Spleen (tissue), 11 donors: ENCODE measurements at regions not wholly inside any gene's neighbourhood (a gene's known extent, or its start where the extent isn't known, plus 50 kb on each side); places are given as distances from the start of the nearest gene placed in this dataset.

ENCODE experiments used
- DNase-seq: peaks from one replicate; pipeline ENCODE4 v3.0.0-alpha.2; 2020
- H3K27ac ChIP-seq, 8 donors: fragments of 200-600 bp; sonication (generic) in 7 of 8; 1 replicate in 4 of 8; 2 replicates in 4 of 8; pipeline versions ENCODE4 v1.5.0 to v1.8.0; 2016 to 2021; ENCODE audit warnings: inconsistent platforms in 4 of 8, mild to moderate bottlenecking in 4 of 8, moderate library complexity in 1 of 8
- H3K27me3 ChIP-seq, 7 donors: fragments of 200-600 bp; sonication (generic) in 6 of 7; replicated peaks in 1 of 7; 1 replicate in 4 of 7; 2 replicates in 3 of 7; pipeline versions ENCODE4 v1.5.0 to v1.8.0; 2016 to 2021; ENCODE audit warnings: inconsistent platforms in 3 of 7, mild to moderate bottlenecking in 1 of 7
- H3K36me3 ChIP-seq, 6 donors: fragments of 200-600 bp; sonication (generic) in 5 of 6; 1 replicate in 4 of 6; 2 replicates in 2 of 6; pipeline versions ENCODE4 v1.5.0 to v1.8.0; 2016 to 2021; ENCODE audit warnings: inconsistent platforms in 2 of 6
- H3K4me1 ChIP-seq, 6 donors: fragments of 200-600 bp; sonication (generic) in 5 of 6; 1 replicate in 3 of 6; 2 replicates in 3 of 6; pipeline versions ENCODE4 v1.5.0 to v1.8.0; 2016 to 2021; ENCODE audit warnings: inconsistent platforms in 3 of 6
- H3K4me3 ChIP-seq, 8 donors: fragments of 200-600 bp; sonication (generic) in 7 of 8; 1 replicate in 4 of 8; 2 replicates in 4 of 8; pipeline versions ENCODE4 v1.5.0 to v1.8.0; 2016 to 2021; ENCODE audit warnings: inconsistent platforms in 4 of 8, mild to moderate bottlenecking in 4 of 8, moderate library complexity in 2 of 8
- H3K9me3 ChIP-seq, 8 donors: fragments of 200-600 bp; sonication (generic) in 7 of 8; 1 replicate in 4 of 8; 2 replicates in 4 of 8; pipeline versions ENCODE4 v1.5.0 to v1.8.0; 2016 to 2021; ENCODE audit warnings: inconsistent platforms in 4 of 8
- CTCF ChIP-seq, 11 experiments: fragments of 200-600 bp in 7 of 11; fragments of 450-650 bp in 4 of 11; sonication (generic) in 4 of 11; IDR thresholded peaks in 8 of 11; conservative IDR thresholded peaks in 3 of 11; 1 replicate in 7 of 11; 2 replicates in 4 of 11; pipeline versions ENCODE4 v1.4.0 to v1.8.0; 2016 to 2021; ENCODE audit warnings: antibody characterized with exemption in 11 of 11, inconsistent platforms in 4 of 11, mild to moderate bottlenecking in 1 of 11
- POLR2A ChIP-seq, 3 donors: fragments of 450-650 bp; IDR thresholded peaks; one replicate each; pipeline ENCODE4 v1.5.1; 2017; ENCODE audit warnings: antibody characterized with exemption in 3 of 3, mild to moderate bottlenecking in 1 of 3
- POLR2AphosphoS5 ChIP-seq, 3 donors: sonication (generic); formaldehyde crosslinking; IDR thresholded peaks; one replicate each; pipeline ENCODE4 v1.5.1; 2017; ENCODE audit warnings: antibody characterized with exemption in 3 of 3
- WGBS, 5 donors: extraction: QIAGEN DNeasy Blood & Tissue Kit in 3 of 5; methylation state at CpG; one replicate each; pipeline versions ENCODE4 v1.1.5 to v1.1.7; 2013 to 2018; 5-methylcytosine and 5-hydroxymethylcytosine counted together
- intact Hi-C: fragments of 100-400 bp; cut with DNase I; formaldehyde crosslinking; loops from one replicate; pipeline ENCODE4 v1.15.0; 2023; ENCODE audit warnings: low total_unique reads
- donor health status: healthy with polysubstance abuse.
- donor health status: DM: no; HTN: no; CAD: no; lungs with moderate emphysema.
- donor health status: DM: no; HTN: no; CAD: no.
- donor health status: Bipolar disorder and iron deficiency.
- donor health status: healthy.
- donor health status: DM: no; HTN: no; CAD: no.
- donor health status: DM: yes; HTN: yes; CAD: no.

- Histone ChIP-seq H3K9me3 (peaks cover 0 to 36% (median 28%) of the 10 kb centered on the region in 8 donors), H3K4me1 (no peaks in the 10 kb centered on the region), H3K36me3 (no peaks in the 10 kb centered on the region), H3K27me3 (no peaks in the 10 kb centered on the region), H3K27ac (no peak overlapping the region), H3K4me3 (no peak overlapping the region)
- 77 to 97% (median 82%) methylated on average over 2 of the region's 2 CpGs for WGBS, 5 donors
- no peak for DNase-seq
- intact Hi-C loops: no loop called here
- TF ChIP-seq CTCF (IDR thresholded peaks at IDR 0.05 in 8 of 11, conservative IDR thresholded peaks at IDR 0.05 in 3 of 11): no peak
- TF ChIP-seq POLR2A (IDR thresholded peaks at IDR 0.05): no peak
- no peak for TF ChIP-seq POLR2AphosphoS5 (IDR thresholded peaks at IDR 0.05)
These were observed 274.3 kb downstream of the TJP1 start for GRCh38 chr15:29548006-29548405.

GRCh38 chr15:29544513-29545128 lies 275.0 kb upstream of the NSMCE3 start:
- Histone ChIP-seq H3K4me1 (no peaks in the 10 kb centered on the region), H3K4me3 (no peak overlapping the region), H3K27ac (no peak overlapping the region), H3K27me3 (peaks cover 0 to 3% (median 0%) of the 10 kb centered on the region in 7 donors), H3K36me3 (no peaks in the 10 kb centered on the region), H3K9me3 (peaks cover 0 to 36% (median 28%) of the 10 kb centered on the region in 8 donors)
- no peak for DNase-seq
- WGBS, 5 donors: 46 to 83% (median 66%) methylated on average over 7 of the region's 7 CpGs
- TF ChIP-seq POLR2A (IDR thresholded peaks at IDR 0.05): no peak
- no peak for TF ChIP-seq POLR2AphosphoS5 (IDR thresholded peaks at IDR 0.05)
- no peak for TF ChIP-seq CTCF (IDR thresholded peaks at IDR 0.05 in 8 of 11, conservative IDR thresholded peaks at IDR 0.05 in 3 of 11)
- intact Hi-C loops: no loop called here

GRCh38 chr15:29542994-29543393 lies 273.4 kb upstream of the NSMCE3 start:
- Histone ChIP-seq H3K36me3 (no peaks in the 10 kb centered on the region), H3K9me3 (peaks cover 0 to 33% (median 28%) of the 10 kb centered on the region in 8 donors), H3K4me3 (no peak overlapping the region), H3K27me3 (peaks cover 0 to 7% (median 0%) of the 10 kb centered on the region in 7 donors), H3K27ac (no peak overlapping the region), H3K4me1 (no peaks in the 10 kb centered on the region)
- WGBS, 5 donors: 74 to 97% (median 88%) methylated on average over 1 of the region's 1 CpG
- TF ChIP-seq POLR2AphosphoS5 (IDR thresholded peaks at IDR 0.05) (no peak), POLR2A (IDR thresholded peaks at IDR 0.05) (no peak), CTCF (IDR thresholded peaks at IDR 0.05 in 8 of 11, conservative IDR thresholded peaks at IDR 0.05 in 3 of 11) (no peak)
- no peak for DNase-seq
- intact Hi-C loops: no loop called here

GRCh38 chr15:29541309-29541708 lies 271.7 kb upstream of the NSMCE3 start:
- peaks cover 0 to 18% (median 12%) of the 10 kb centered on the region in 8 donors for H3K9me3 ChIP-seq
- no peak overlapping the region for H3K4me3 ChIP-seq
- H3K4me1 ChIP-seq: no peaks in the 10 kb centered on the region
- 81 to 92% (median 86%) methylated on average over 7 of the region's 7 CpGs for WGBS, 5 donors
- TF ChIP-seq CTCF (IDR thresholded peaks at IDR 0.05 in 8 of 11, conservative IDR thresholded peaks at IDR 0.05 in 3 of 11) (no peak), POLR2AphosphoS5 (IDR thresholded peaks at IDR 0.05) (no peak)
- H3K27ac ChIP-seq: no peak overlapping the region
- peaks cover 0 to 7% (median 0%) of the 10 kb centered on the region in 7 donors for H3K27me3 ChIP-seq
- intact Hi-C loops: no loop called here
- no peak for DNase-seq
- H3K36me3 ChIP-seq: no peaks in the 10 kb centered on the region
